Esophagus muscularis mucosa (tissue), 4 donors: ENCODE measurements at regions not wholly inside any gene's neighbourhood (a gene's known extent, or its start where the extent isn't known, plus 50 kb on each side); places are given as distances from the start of the nearest gene placed in this dataset.

ENCODE experiments used
- DNase-seq: peaks from one replicate; pipeline ENCODE4 v3.0.0-alpha.2; 2017; ENCODE audit errors: extremely low spot score
- H3K27ac ChIP-seq, 4 donors: fragments of 200-600 bp; sonication (generic); replicated peaks in 1 of 4; 1 replicate in 3 of 4; 2 replicates in 1 of 4; pipeline ENCODE4 v1.5.1; 2016 to 2019; ENCODE audit warnings: mild to moderate bottlenecking in 1 of 4
- H3K27me3 ChIP-seq, 4 donors: fragments of 200-600 bp; sonication (generic); one replicate each; pipeline versions ENCODE4 v1.5.1 to v1.6.0; 2016 to 2019
- H3K36me3 ChIP-seq, 4 donors: fragments of 200-600 bp; sonication (generic); one replicate each; pipeline ENCODE4 v1.5.1; 2016 to 2019
- H3K4me1 ChIP-seq, 4 donors: fragments of 200-600 bp; sonication (generic); one replicate each; pipeline ENCODE4 v1.5.1; 2016 to 2019
- H3K4me3 ChIP-seq, 4 donors: fragments of 200-600 bp; sonication (generic); 1 replicate in 2 of 4; 2 replicates in 2 of 4; pipeline ENCODE4 v1.5.1; 2016 to 2019; ENCODE audit warnings: mild to moderate bottlenecking in 4 of 4, moderate library complexity in 1 of 4
- H3K9me3 ChIP-seq, 4 donors: fragments of 200-600 bp; sonication (generic); 1 replicate in 3 of 4; 2 replicates in 1 of 4; pipeline ENCODE4 v1.5.1; 2016 to 2019
- EP300 ChIP-seq: sonication (generic); formaldehyde crosslinking; IDR thresholded peaks from one replicate; pipeline ENCODE4 v1.6.1; 2017; ENCODE audit warnings: antibody characterized with exemption
- POLR2A ChIP-seq: fragments of 450-650 bp; IDR thresholded peaks from one replicate; pipeline ENCODE4 v1.6.1; 2017; ENCODE audit warnings: antibody characterized with exemption, moderate library complexity, mild to moderate bottlenecking, low read depth
- POLR2AphosphoS5 ChIP-seq, 2 donors: sonication (generic); formaldehyde crosslinking; IDR thresholded peaks; one replicate each; pipeline ENCODE4 v1.6.1; 2017; ENCODE audit warnings: antibody characterized with exemption in 2 of 2
- WGBS: methylation state at CpG from one replicate; pipeline ENCODE4 v1.1.5; 2018; 5-methylcytosine and 5-hydroxymethylcytosine counted together
- intact Hi-C: fragments of 100-400 bp; cut with DNase I; formaldehyde crosslinking; loops from one replicate; pipeline ENCODE4 v1.15.1; 2023
- TF ChIP-seq, protein P1 (sequence below), 3 experiments: fragments of 200-600 bp in 2 of 3; fragments of 450-650 bp in 1 of 3; sonication (generic) in 2 of 3; IDR thresholded peaks; one replicate each; pipeline ENCODE4 v1.5.1; 2017 to 2019; ENCODE audit warnings: antibody characterized with exemption in 3 of 3, mild to moderate bottlenecking in 2 of 3, moderate library complexity in 1 of 3

DNA sequence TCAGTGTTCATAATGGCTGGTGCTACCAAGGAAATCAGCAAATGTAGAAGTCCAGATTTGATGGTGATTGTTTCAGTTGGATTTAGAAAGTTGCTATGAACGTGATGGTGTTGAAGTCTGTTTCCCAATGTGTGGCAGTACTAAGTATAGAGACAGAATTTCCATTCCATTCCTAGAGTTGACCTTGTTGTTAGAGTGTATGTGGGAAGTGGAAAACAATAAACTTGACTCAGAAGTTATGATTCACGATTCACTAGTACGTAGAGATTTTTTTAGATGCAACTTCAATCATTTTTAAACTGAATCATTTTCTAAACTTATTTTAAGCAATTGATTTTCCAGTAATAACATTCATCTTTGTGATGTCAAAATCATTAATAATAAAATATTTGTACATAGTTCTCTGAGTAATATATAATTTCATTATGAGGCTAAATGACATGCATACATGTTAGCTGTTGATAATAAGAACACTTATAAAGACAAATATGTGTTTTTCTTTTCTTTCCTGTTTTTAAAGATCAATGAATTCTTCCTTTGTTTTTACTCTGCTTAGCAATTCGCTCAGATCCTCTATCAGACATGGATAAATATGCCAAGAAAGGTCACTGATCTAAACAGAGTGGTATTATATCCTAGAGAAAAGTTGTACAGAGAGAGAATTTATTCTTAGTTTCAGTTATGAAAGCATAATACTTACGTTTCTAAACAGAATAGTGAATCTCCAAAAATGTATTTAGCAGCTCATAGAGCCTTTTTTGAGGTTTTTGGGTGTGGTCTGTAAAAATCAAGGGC lies 108.8 kb upstream of the GPR149 start:
- H3K4me1 ChIP-seq, result no peaks in the 10 kb centered on the region
- WGBS, result 64% methylated on average over 5 of the region's 5 CpGs
- H3K36me3 ChIP-seq, result no peaks in the 10 kb centered on the region
- no peak overlapping the region for H3K27ac ChIP-seq
- intact Hi-C loops, result no loop called here
- H3K27me3 ChIP-seq, result no peaks in the 10 kb centered on the region
- H3K4me3 ChIP-seq, result no peak overlapping the region
- H3K9me3 ChIP-seq, result no peaks in the 10 kb centered on the region
- TF ChIP-seq POLR2AphosphoS5 (IDR thresholded peaks at IDR 0.05) (no peak), POLR2A (no peak), EP300 (no peak)
- TF ChIP-seq, protein P1, sequence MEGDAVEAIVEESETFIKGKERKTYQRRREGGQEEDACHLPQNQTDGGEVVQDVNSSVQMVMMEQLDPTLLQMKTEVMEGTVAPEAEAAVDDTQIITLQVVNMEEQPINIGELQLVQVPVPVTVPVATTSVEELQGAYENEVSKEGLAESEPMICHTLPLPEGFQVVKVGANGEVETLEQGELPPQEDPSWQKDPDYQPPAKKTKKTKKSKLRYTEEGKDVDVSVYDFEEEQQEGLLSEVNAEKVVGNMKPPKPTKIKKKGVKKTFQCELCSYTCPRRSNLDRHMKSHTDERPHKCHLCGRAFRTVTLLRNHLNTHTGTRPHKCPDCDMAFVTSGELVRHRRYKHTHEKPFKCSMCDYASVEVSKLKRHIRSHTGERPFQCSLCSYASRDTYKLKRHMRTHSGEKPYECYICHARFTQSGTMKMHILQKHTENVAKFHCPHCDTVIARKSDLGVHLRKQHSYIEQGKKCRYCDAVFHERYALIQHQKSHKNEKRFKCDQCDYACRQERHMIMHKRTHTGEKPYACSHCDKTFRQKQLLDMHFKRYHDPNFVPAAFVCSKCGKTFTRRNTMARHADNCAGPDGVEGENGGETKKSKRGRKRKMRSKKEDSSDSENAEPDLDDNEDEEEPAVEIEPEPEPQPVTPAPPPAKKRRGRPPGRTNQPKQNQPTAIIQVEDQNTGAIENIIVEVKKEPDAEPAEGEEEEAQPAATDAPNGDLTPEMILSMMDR (IDR thresholded peaks at IDR 0.05), result no peak
- DNase-seq, result no peak

DNA sequence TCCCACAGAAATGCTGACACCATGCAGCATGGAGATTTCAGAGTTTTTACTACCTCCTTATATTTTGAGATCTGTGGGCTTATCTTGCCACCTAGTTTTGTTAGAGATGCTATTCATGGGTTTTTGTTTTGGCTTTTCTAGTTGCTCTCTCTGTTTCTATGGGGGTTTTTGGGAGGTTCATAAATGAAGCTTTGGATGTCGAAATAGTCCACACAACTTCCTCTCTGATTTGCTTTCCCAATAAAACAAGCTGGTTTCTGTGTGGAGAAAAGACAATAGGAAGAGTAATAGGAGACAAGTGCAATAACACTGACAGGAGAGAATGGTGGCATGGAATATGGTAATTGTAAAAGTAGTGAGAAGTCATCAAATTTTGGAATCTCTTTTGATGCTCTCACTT lies 106.8 kb upstream of the GPR149 start:
- no peak overlapping the region for H3K4me3 ChIP-seq
- TF ChIP-seq EP300 (no peak), POLR2A (no peak), POLR2AphosphoS5 (IDR thresholded peaks at IDR 0.05) (no peak)
- TF ChIP-seq, protein P1 (IDR thresholded peaks at IDR 0.05), result no peak
- DNase-seq, result no peak
- no peaks in the 10 kb centered on the region for H3K9me3 ChIP-seq
- no peak overlapping the region for H3K27ac ChIP-seq
- H3K36me3 ChIP-seq, result no peaks in the 10 kb centered on the region
- 69% methylated on average over 1 of the region's 1 CpG for WGBS
- H3K27me3 ChIP-seq, result no peaks in the 10 kb centered on the region
- intact Hi-C loops, result no loop called here
- no peaks in the 10 kb centered on the region for H3K4me1 ChIP-seq

DNA sequence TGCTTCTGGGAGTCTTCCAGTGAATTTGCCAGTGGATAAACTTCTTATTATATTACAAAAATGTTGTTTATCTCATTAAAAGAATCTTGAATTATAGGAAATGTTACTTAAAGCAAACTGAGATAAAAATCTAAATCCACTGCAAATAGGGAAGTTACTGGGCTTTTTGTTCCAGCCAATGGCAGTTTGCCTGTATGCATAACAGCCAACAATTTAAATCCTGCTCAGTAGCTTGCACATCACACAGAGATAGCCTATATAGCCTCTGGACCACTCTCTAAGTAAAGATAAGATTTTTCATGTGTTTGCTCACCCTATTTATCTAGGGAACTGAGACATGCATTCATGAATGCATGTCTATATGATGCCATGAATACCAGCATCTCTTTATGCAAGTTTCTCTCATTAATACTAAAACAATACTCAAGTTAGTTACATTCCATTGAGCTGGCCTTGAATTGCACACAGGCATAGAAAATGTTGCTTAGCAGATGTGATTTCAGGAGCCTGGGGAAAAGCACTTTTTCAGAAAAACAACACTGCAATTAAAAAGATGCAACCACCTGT lies 92.1 kb upstream of the GPR149 start:
- Histone ChIP-seq H3K4me3 (no peak overlapping the region), H3K27ac (no peak overlapping the region), H3K27me3 (no peaks in the 10 kb centered on the region), H3K36me3 (no peaks in the 10 kb centered on the region), H3K9me3 (no peaks in the 10 kb centered on the region), H3K4me1 (no peaks in the 10 kb centered on the region)
- no peak for DNase-seq
- intact Hi-C loops, result no loop called here
- TF ChIP-seq POLR2A (no peak), POLR2AphosphoS5 (IDR thresholded peaks at IDR 0.05) (no peak), EP300 (no peak)
- TF ChIP-seq, protein P1 (IDR thresholded peaks at IDR 0.05), result no peak

DNA sequence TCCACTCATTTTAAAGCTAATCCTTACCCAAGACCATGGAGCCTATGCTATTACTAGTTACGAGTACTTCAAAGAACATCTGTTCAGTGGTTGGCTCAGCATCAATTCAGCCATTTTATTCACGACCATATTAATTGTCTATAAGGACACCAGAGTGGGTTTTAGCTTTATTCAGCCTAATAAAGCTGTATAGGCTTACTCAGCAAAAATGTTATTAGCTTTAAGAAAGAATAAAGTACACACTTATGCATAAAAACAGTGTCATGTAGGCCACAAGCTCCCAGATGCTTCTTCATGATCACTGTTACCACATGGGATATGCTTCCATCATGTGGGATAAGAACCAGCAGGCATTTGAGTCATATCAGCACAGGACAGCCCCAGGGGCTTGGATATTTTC lies 87.4 kb upstream of the GPR149 start:
- Histone ChIP-seq H3K27ac (no peak overlapping the region), H3K4me3 (no peak overlapping the region), H3K36me3 (no peaks in the 10 kb centered on the region), H3K4me1 (no peaks in the 10 kb centered on the region), H3K9me3 (peaks cover 0 to 2% (median 0%) of the 10 kb centered on the region in 4 donors), H3K27me3 (no peaks in the 10 kb centered on the region)
- intact Hi-C loops, result no loop called here
- no peak for TF ChIP-seq POLR2AphosphoS5 (IDR thresholded peaks at IDR 0.05)
- no peak for TF ChIP-seq EP300
- TF ChIP-seq, protein P1 (IDR thresholded peaks at IDR 0.05), result no peak
- WGBS, result 65% methylated on average over 2 of the region's 2 CpGs
- DNase-seq, result no peak

DNA sequence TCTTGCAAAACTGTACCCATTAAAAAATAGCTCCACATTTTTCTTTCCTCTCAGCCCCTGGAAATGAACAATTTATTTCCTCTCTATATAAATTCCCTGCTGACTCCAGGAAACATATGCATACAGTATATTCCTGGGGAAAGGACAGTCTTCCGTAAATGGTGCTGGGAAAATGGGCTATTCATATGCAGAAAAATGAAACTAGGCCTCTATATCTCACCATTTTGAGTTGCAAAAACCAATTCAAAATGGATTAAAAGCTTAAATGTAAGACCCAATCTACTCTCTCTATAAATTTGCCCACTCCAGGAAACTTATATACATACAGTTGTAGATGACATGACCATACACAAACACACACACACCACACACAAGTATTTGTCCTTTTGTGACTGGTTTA lies 85.9 kb upstream of the GPR149 start:
- no peaks in the 10 kb centered on the region for H3K27me3 ChIP-seq
- no peak overlapping the region for H3K4me3 ChIP-seq
- no peaks in the 10 kb centered on the region for H3K36me3 ChIP-seq
- WGBS, result 79% methylated on average over 1 of the region's 1 CpG
- no peak for DNase-seq
- intact Hi-C loops, result no loop called here
- H3K9me3 ChIP-seq, result peaks cover 0 to 2% (median 0%) of the 10 kb centered on the region in 4 donors
- TF ChIP-seq, protein P1 (IDR thresholded peaks at IDR 0.05), result no peak
- TF ChIP-seq POLR2A (no peak), POLR2AphosphoS5 (IDR thresholded peaks at IDR 0.05) (no peak), EP300 (no peak)
- H3K4me1 ChIP-seq, result no peaks in the 10 kb centered on the region
- no peak overlapping the region for H3K27ac ChIP-seq
